ENCODE measurements at regions not wholly inside any gene's neighbourhood (a gene's known extent, or its start where the extent isn't known, plus 50 kb on each side); places are given as distances from the start of the nearest gene placed in this dataset.

GRCh38 chr12:42873401-42873800, 283.9 kb upstream of the PRICKLE1 start:
- TF ChIP-seq, protein P1, sequence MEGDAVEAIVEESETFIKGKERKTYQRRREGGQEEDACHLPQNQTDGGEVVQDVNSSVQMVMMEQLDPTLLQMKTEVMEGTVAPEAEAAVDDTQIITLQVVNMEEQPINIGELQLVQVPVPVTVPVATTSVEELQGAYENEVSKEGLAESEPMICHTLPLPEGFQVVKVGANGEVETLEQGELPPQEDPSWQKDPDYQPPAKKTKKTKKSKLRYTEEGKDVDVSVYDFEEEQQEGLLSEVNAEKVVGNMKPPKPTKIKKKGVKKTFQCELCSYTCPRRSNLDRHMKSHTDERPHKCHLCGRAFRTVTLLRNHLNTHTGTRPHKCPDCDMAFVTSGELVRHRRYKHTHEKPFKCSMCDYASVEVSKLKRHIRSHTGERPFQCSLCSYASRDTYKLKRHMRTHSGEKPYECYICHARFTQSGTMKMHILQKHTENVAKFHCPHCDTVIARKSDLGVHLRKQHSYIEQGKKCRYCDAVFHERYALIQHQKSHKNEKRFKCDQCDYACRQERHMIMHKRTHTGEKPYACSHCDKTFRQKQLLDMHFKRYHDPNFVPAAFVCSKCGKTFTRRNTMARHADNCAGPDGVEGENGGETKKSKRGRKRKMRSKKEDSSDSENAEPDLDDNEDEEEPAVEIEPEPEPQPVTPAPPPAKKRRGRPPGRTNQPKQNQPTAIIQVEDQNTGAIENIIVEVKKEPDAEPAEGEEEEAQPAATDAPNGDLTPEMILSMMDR (IDR thresholded peaks at IDR 0.05 in 4 of 5, conservative IDR thresholded peaks at IDR 0.05 in 1 of 5) = no peak
- TF ChIP-seq POLR2A (IDR thresholded peaks at IDR 0.05) = no peak
